ENCODE measurements at regions not wholly inside any gene's neighbourhood (a gene's known extent, or its start where the extent isn't known, plus 50 kb on each side); places are given as distances from the start of the nearest gene placed in this dataset.

GRCh38 chr11:79796704-79797103 lies 355.9 kb upstream of the TENM4 start:
- Histone ChIP-seq H3K9me3 (no peaks in the 10 kb centered on the region), H3K27me3 (no peaks in the 10 kb centered on the region), H3K27ac (no peak overlapping the region), H3K4me3 (no peak overlapping the region), H3K36me3 (no peaks in the 10 kb centered on the region), H3K4me1 (ENCODE audit: insufficient read depth) (peaks cover 3% of the 10 kb centered on the region)
- TF ChIP-seq EP300 (IDR thresholded peaks at IDR 0.05) (no peak), POLR2A (IDR thresholded peaks at IDR 0.05) (no peak), CTCF (IDR thresholded peaks at IDR 0.05) (no peak)
- WGBS, 3 donors, result 86 to 94% (median 94%) methylated on average over 1 of the region's 1 CpG
- intact Hi-C loops (cut with DNase I), result no loop called here
- no peak for DNase-seq

- intact Hi-C loops (cut with DNase I), result no loop called here
- peaks cover 3% of the 10 kb centered on the region for H3K4me1 ChIP-seq (ENCODE audit: insufficient read depth)
- no peak overlapping the region for H3K4me3 ChIP-seq
- H3K27me3 ChIP-seq, result no peaks in the 10 kb centered on the region
- DNase-seq, result peak in 1 of 5 donors; percentile 33
- no peaks in the 10 kb centered on the region for H3K9me3 ChIP-seq
- no peak overlapping the region for H3K27ac ChIP-seq
- no peaks in the 10 kb centered on the region for H3K36me3 ChIP-seq
- 56 to 72% (median 68%) methylated on average over 4 of the region's 4 CpGs for WGBS, 3 donors
- TF ChIP-seq EP300 (IDR thresholded peaks at IDR 0.05) (no peak), CTCF (IDR thresholded peaks at IDR 0.05) (no peak), POLR2A (IDR thresholded peaks at IDR 0.05) (no peak)
Measured at GRCh38 chr11:79794484-79795393, 353.9 kb upstream of the TENM4 start.

- no peaks in the 10 kb centered on the region for H3K27me3 ChIP-seq
- TF ChIP-seq POLR2A (IDR thresholded peaks at IDR 0.05), result no peak
- no peak for TF ChIP-seq CTCF (IDR thresholded peaks at IDR 0.05)
- intact Hi-C loops (cut with DNase I), result no loop called here
- DNase-seq, result no peak
- peaks cover 3% of the 10 kb centered on the region for H3K4me1 ChIP-seq (ENCODE audit: insufficient read depth)
- no peaks in the 10 kb centered on the region for H3K36me3 ChIP-seq
- 80 to 86% (median 81%) methylated on average over 3 of the region's 3 CpGs for WGBS, 3 donors
- H3K4me3 ChIP-seq, result no peak overlapping the region
- no peaks in the 10 kb centered on the region for H3K9me3 ChIP-seq
- no peak overlapping the region for H3K27ac ChIP-seq
Measured at GRCh38 chr11:79794057-79794456, 353.2 kb upstream of the TENM4 start.

- Histone ChIP-seq H3K4me3 (no peak overlapping the region), H3K36me3 (no peaks in the 10 kb centered on the region), H3K9me3 (no peaks in the 10 kb centered on the region), H3K4me1 (ENCODE audit: insufficient read depth) (no peaks in the 10 kb centered on the region), H3K27ac (no peak overlapping the region), H3K27me3 (no peaks in the 10 kb centered on the region)
- DNase-seq, result no peak
- TF ChIP-seq EP300 (IDR thresholded peaks at IDR 0.05) (no peak), CTCF (IDR thresholded peaks at IDR 0.05) (no peak), POLR2A (IDR thresholded peaks at IDR 0.05) (no peak)
- 86 to 95% (median 87%) methylated on average over 1 of the region's 1 CpG for WGBS, 3 donors
- intact Hi-C loops (cut with DNase I), result no loop called here
Measured at GRCh38 chr11:79786961-79787360, 346.1 kb upstream of the TENM4 start.
